ENCODE measurements at regions not wholly inside any gene's neighbourhood (a gene's known extent, or its start where the extent isn't known, plus 50 kb on each side); places are given as distances from the start of the nearest gene placed in this dataset.
A peak's percentile ranks its signal among the peaks of the same experiment; 100 is the strongest.

DNA sequence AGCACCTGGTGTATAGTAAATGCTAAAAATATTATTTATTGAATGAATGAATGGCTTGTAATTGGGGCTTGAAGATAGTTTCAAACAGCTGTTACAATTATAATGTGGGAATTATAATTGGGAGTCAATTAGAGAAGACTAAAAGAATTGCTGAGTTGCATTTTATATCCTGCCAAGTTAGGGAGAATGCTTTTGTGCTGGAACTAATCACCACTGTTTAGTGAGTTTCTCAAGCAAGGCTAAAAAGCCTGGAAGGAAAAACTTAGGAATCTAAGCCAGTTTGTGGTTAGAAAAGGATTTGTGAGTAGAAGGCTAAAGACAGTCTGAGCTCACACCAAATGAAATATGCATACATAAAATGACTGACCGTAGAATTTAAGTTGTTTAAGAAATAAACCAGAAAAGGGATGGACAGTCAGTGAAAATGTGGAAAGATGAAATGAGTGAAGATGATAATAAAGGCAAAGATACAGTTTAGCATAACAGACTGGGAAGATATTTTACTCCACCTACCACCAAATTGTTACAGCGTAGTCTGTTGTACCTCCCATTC is 647.7 kb upstream of the FSHR start:
- Histone ChIP-seq H3K27ac (ENCODE audit: low read depth in 2 of 2, low read length in 2 of 2) (no peak overlapping the region), H3K27me3 (ENCODE audit: control insufficient read depth, insufficient read depth, low read length) (no peaks in the 10 kb centered on the region), H3K36me3 (ENCODE audit: control insufficient read depth in 2 of 3, insufficient read depth in 3 of 3, low read length in 3 of 3) (no peaks in the 10 kb centered on the region), H3K4me1 (ENCODE audit: control insufficient read depth in 2 of 3, insufficient read depth in 2 of 3, low read depth in 1 of 3, low read length in 3 of 3) (no peaks in the 10 kb centered on the region), H3K9ac (ENCODE audit: low read length in 3 of 3) (no peak overlapping the region), H3K9me3 (ENCODE audit: control insufficient read depth in 2 of 3, insufficient read depth in 1 of 3, low read length in 3 of 3) (no peaks in the 10 kb centered on the region), H3K4me3 (ENCODE audit: low read length in 3 of 3) (no peak overlapping the region)
- TF ChIP-seq, protein P1, sequence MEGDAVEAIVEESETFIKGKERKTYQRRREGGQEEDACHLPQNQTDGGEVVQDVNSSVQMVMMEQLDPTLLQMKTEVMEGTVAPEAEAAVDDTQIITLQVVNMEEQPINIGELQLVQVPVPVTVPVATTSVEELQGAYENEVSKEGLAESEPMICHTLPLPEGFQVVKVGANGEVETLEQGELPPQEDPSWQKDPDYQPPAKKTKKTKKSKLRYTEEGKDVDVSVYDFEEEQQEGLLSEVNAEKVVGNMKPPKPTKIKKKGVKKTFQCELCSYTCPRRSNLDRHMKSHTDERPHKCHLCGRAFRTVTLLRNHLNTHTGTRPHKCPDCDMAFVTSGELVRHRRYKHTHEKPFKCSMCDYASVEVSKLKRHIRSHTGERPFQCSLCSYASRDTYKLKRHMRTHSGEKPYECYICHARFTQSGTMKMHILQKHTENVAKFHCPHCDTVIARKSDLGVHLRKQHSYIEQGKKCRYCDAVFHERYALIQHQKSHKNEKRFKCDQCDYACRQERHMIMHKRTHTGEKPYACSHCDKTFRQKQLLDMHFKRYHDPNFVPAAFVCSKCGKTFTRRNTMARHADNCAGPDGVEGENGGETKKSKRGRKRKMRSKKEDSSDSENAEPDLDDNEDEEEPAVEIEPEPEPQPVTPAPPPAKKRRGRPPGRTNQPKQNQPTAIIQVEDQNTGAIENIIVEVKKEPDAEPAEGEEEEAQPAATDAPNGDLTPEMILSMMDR (IDR thresholded peaks at IDR 0.05; ENCODE audit: borderline replicate concordance, extremely low read depth, insufficient read depth), result no peak
- DNase-seq (peak in 2 of 5 donors; percentile 5 to 9), FAIRE-seq (no peak)
- intact Hi-C loops (cut with DNase I), result no loop called here

DNA sequence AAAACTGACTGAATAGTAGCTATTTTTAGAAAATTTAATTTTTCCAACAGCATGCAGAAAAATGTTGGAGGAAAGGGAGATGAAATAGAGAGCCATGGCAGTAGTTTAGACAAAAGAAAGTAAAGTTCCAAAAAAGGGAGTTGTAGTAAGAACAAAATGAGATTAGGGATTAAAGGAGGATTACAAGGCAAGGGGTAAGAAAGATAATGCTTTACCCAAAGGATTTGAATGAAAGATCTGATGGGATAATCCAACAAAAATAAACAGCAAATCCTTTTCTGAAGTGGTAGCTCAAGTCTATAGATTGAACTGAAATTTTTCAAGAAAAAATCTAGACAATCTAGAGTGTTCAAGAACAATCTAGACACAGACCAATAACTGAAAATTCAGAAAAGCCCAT is 644.3 kb upstream of the FSHR start:
- intact Hi-C loops (cut with DNase I), result no loop called here
- no peaks in the 10 kb centered on the region for H3K27me3 ChIP-seq (ENCODE audit: control insufficient read depth, insufficient read depth, low read length)
- no peaks in the 10 kb centered on the region for H3K36me3 ChIP-seq (ENCODE audit: control insufficient read depth in 2 of 3, insufficient read depth in 3 of 3, low read length in 3 of 3)
- H3K4me1 ChIP-seq (ENCODE audit: control insufficient read depth in 2 of 3, insufficient read depth in 2 of 3, low read depth in 1 of 3, low read length in 3 of 3), result no peaks in the 10 kb centered on the region
- no peak overlapping the region for H3K4me3 ChIP-seq (ENCODE audit: low read length in 3 of 3)
- H3K27ac ChIP-seq (ENCODE audit: low read depth in 2 of 2, low read length in 2 of 2), result no peak overlapping the region
- no peaks in the 10 kb centered on the region for H3K9me3 ChIP-seq (ENCODE audit: control insufficient read depth in 2 of 3, insufficient read depth in 1 of 3, low read length in 3 of 3)
- DNase-seq (no peak), FAIRE-seq (no peak)
- TF ChIP-seq, protein P1 (IDR thresholded peaks at IDR 0.05; ENCODE audit: borderline replicate concordance, extremely low read depth, insufficient read depth), result no peak
- no peak overlapping the region for H3K9ac ChIP-seq (ENCODE audit: low read length in 3 of 3)

DNA sequence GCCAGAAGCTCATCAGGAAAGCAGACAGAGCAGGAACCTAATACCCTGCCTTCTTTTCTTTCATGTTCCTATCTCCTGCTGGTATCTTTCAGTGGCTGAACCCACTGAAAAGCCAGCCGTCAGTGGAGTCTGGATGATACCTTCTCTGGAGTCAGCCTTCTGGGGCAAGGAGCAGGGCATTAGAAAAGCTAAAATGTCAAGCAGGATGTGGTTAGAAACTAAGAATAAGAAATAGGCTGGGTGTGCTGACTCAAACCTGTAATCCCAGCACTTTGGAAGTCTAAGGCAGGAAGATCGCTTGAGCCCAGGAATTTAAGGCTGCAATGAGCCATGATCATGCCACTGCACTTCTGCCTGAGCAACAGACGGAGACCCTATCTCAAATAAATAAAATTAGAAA is 642.0 kb upstream of the FSHR start:
- no peaks in the 10 kb centered on the region for H3K27me3 ChIP-seq (ENCODE audit: control insufficient read depth, insufficient read depth, low read length)

More for the DNA sequence above, 642.0 kb upstream of the FSHR start:
- Histone ChIP-seq H3K4me1 (ENCODE audit: control insufficient read depth in 2 of 3, insufficient read depth in 2 of 3, low read depth in 1 of 3, low read length in 3 of 3) (no peaks in the 10 kb centered on the region), H3K9ac (ENCODE audit: low read length in 3 of 3) (no peak overlapping the region), H3K9me3 (ENCODE audit: control insufficient read depth in 2 of 3, insufficient read depth in 1 of 3, low read length in 3 of 3) (no peaks in the 10 kb centered on the region), H3K36me3 (ENCODE audit: control insufficient read depth in 2 of 3, insufficient read depth in 3 of 3, low read length in 3 of 3) (no peaks in the 10 kb centered on the region), H3K27ac (ENCODE audit: low read depth in 2 of 2, low read length in 2 of 2) (no peak overlapping the region), H3K4me3 (ENCODE audit: low read length in 3 of 3) (no peak overlapping the region)
- TF ChIP-seq, protein P1 (IDR thresholded peaks at IDR 0.05; ENCODE audit: borderline replicate concordance, extremely low read depth, insufficient read depth), result no peak
- DNase-seq (no peak), FAIRE-seq (no peak)
- intact Hi-C loops (cut with DNase I), result no loop called here
